ENCODE measurements at regions not wholly inside any gene's neighbourhood (a gene's known extent, or its start where the extent isn't known, plus 50 kb on each side); places are given as distances from the start of the nearest gene placed in this dataset.

GRCh38 chr2:40783704-40784103 lies 331.8 kb upstream of the SLC8A1 start:
- TF ChIP-seq CTCF (conservative IDR thresholded peaks at IDR 0.05 in 1 of 2, IDR thresholded peaks at IDR 0.05 in 1 of 2; ENCODE audit: low read depth in 1 of 2, low read length in 2 of 2) (no peak), EZH2 (IDR thresholded peaks at IDR 0.05; ENCODE audit: low read length, missing control alignments) (no peak)

Measured in fibroblast of lung (primary cell).